ENCODE measurements at regions not wholly inside any gene's neighbourhood (a gene's known extent, or its start where the extent isn't known, plus 50 kb on each side); places are given as distances from the start of the nearest gene placed in this dataset.
A peak's percentile ranks its signal among the peaks of the same experiment; 100 is the strongest.
"Not testable (repeated sequence)": the region's sequence is repeated elsewhere in the genome, so short reads cannot be mapped to it uniquely, and the experiment has no call there.

- no peak for DNase-seq (ENCODE audit: low spot score)
Measured at GRCh38 chr20:1810926-1811620, 84.1 kb upstream of the SIRPA start.

GRCh38 chr20:1810572-1810925 lies 84.7 kb upstream of the SIRPA start:
- no peak for DNase-seq (ENCODE audit: low spot score)

- no peak for DNase-seq (ENCODE audit: low spot score)
Measured at GRCh38 chr20:1809611-1810510, 85.3 kb upstream of the SIRPA start.

- no peak for DNase-seq (ENCODE audit: low spot score)
Measured at GRCh38 chr20:1809131-1809572, 86.1 kb upstream of the SIRPA start.

GRCh38 chr20:1808101-1808500 lies 87.1 kb upstream of the SIRPA start:
- no peak for DNase-seq (ENCODE audit: low spot score)

- no peak for DNase-seq (ENCODE audit: low spot score)
Measured at GRCh38 chr20:1807394-1807793, 87.8 kb upstream of the SIRPA start.

- no peak for DNase-seq (ENCODE audit: low spot score)
Measured at GRCh38 chr20:1806456-1806855, 88.8 kb upstream of the SIRPA start.

GRCh38 chr20:1805816-1806215 lies 89.4 kb upstream of the SIRPA start:
- no peak for DNase-seq (ENCODE audit: low spot score)

GRCh38 chr20:1805161-1805581 lies 90.0 kb upstream of the SIRPA start:
- no peak for DNase-seq (ENCODE audit: low spot score)

- no peak for DNase-seq (ENCODE audit: low spot score)
Measured at GRCh38 chr20:1804554-1804956, 90.7 kb upstream of the SIRPA start.

- no peak for DNase-seq (ENCODE audit: low spot score)
Measured at GRCh38 chr20:1803932-1804501, 91.2 kb upstream of the SIRPA start.

GRCh38 chr20:1803061-1803931 lies 91.9 kb upstream of the SIRPA start:
- DNase-seq (ENCODE audit: low spot score): peak; percentile 88

GRCh38 chr20:1802385-1803060 lies 92.7 kb upstream of the SIRPA start:
- peak; percentile 76 for DNase-seq (ENCODE audit: low spot score)

GRCh38 chr20:1801929-1802306 lies 93.3 kb upstream of the SIRPA start:
- DNase-seq (ENCODE audit: low spot score): no peak

GRCh38 chr20:1801225-1801928 lies 93.8 kb upstream of the SIRPA start:
- DNase-seq (ENCODE audit: low spot score): no peak

GRCh38 chr20:1800777-1801176 lies 94.4 kb upstream of the SIRPA start:
- no peak for DNase-seq (ENCODE audit: low spot score)

- DNase-seq (ENCODE audit: low spot score): no peak
Measured at GRCh38 chr20:1800180-1800579, 95.0 kb upstream of the SIRPA start.

- DNase-seq (ENCODE audit: low spot score): not testable (repeated sequence)
Measured at GRCh38 chr20:1799746-1800145, 95.5 kb upstream of the SIRPA start.

GRCh38 chr20:1798982-1799381 lies 96.2 kb upstream of the SIRPA start:
- DNase-seq (ENCODE audit: low spot score): no peak

- no peak for DNase-seq (ENCODE audit: low spot score)
Measured at GRCh38 chr20:1793821-1794220, 101.4 kb upstream of the SIRPA start.

- no peak for DNase-seq (ENCODE audit: low spot score)
Measured at GRCh38 chr20:1792274-1792673, 102.9 kb upstream of the SIRPA start.
